ENCODE measurements at regions not wholly inside any gene's neighbourhood (a gene's known extent, or its start where the extent isn't known, plus 50 kb on each side); places are given as distances from the start of the nearest gene placed in this dataset.

DNA sequence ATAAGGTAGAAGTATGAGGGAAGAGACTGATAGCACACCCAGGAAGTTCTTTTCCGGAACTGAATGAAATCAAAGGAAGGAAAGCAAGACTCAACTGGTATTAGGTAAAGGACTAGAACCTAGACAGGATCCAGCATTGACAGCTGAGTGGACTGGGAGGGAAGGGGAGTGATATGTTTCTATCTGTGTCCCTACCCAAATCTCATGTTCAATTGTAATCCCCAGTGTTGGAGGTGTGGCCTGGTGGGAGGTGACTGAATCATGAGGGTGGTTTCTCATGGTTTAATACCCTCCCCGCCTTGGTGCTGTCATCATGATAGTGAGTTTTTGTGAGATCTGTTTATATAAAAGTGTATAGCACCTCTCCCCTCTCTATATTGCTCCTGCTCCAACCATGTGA is 415.9 kb upstream of the KCNMB2 start (continued):
- no peak for TF ChIP-seq TAF7 (optimal IDR thresholded peaks at IDR 0.05; ENCODE audit: borderline replicate concordance, low read depth, low read length)
- no peak for TF ChIP-seq HDAC6 (IDR thresholded peaks at IDR 0.05; ENCODE audit: low read depth, low read length)
